ENCODE measurements at regions not wholly inside any gene's neighbourhood (a gene's known extent, or its start where the extent isn't known, plus 50 kb on each side); places are given as distances from the start of the nearest gene placed in this dataset.

DNA sequence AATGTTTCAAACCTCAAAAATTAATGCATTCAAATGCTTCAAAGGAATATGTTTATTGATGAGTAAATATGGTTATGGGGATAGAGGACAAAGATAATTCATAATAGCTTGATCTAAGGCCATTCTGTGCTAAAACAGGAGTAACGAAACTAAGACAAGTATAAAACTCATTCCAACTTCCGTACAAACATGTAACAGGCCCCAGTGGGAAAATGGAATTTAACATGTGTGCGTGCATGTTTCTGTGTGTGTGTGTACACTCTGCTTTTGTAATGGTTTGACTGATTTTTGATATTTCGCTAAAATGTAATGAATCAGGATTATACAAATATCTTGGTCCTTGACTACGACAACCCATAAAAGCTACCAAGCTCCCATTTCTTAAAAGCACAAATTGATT is 91.0 kb downstream of the KLF12 start:
- DNase-seq: no peak

DNA sequence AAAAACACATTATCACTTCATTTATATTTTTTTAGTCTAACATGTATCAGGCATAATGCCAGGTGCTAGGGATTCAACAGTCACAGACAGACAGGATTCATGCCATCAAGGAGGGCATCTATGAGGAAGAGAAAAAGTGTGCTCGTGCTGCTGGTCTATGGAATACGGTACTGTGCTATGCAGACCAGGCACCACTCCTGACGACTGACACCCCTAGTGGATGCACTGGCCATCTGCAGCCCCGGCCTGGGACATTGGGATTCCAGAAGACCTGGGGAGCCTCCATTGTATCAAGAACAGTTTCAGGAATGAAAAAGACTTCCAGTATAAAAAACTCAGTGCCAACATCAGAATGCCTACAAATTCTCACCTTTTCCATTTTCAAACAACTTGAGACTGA is 94.0 kb downstream of the KLF12 start:
- no peak for DNase-seq

DNA sequence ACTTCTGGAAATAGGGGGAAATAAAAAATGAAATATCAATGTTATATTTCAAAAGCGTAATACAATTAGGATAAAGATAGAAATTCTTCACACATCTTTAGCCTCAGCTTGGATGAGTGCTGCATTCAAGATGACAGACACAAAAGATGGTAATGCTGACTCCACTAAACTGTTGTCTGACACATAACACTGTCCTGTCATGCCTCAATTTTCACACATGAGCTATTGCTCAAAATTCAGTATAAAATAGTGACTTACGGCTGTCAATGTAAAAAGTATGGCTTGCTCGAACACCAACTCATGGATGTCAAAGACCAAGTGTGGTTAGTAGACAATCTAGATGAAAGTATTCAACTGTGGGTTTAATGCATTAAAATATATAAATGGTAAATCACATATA is 94.5 kb downstream of the KLF12 start:
- no peak for DNase-seq

DNA sequence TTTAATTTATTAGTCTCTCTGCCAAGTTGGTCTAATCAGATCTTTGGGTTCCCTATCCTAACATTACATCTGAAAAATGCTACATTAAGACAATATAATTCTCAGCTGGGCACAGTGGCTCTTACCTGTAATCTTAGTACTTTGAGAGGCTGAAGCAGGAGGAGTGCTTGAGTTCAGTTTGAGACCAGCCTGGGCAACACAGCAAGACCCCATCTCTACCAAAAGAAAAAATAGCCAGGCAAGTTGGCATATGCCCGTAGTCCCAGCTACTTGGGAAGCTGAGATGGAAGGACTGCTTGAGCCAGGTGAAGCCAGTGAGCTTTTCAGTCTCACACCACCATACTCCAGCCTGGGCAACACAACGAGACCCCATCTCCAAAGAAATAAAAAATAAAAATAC is 95.0 kb downstream of the KLF12 start:
- DNase-seq: no peak

DNA sequence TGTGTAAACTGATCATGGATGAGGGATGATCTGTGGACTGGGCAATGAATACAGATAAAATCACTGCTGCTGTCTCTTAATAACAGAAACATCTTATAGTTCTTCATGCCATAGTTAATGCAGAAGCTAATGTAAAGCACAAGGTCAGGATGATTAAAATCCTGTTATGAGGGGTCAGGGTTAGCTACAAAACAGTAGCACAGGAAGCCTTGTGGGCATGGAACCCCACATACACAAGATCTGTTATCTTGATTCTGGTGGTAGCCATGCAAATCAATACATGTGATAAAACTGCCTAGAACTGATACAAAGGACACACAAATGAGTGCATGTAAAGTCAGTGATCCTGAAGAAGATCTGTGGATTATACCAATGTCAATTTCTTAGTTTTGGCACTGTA is 96.4 kb downstream of the KLF12 start:
- DNase-seq: no peak

DNA sequence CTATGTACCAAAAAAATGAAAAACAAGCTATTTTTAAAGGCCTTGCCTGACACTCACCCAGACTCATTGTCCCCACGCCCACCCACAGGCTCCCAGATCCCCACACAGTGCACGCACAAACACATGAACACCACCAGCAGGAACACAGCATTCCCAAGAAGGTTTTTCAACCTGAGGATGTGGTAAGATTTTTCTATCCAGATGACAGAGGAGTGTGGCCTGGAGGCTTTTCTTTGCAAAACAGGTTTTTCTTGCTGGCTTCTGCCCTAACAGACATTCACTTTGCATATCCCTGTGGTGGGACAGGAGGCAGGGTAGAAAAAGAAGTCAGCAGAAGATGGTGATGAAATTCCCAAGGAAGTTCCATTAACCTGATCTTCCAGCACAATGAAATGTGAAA is 97.8 kb downstream of the KLF12 start:
- DNase-seq: no peak

DNA sequence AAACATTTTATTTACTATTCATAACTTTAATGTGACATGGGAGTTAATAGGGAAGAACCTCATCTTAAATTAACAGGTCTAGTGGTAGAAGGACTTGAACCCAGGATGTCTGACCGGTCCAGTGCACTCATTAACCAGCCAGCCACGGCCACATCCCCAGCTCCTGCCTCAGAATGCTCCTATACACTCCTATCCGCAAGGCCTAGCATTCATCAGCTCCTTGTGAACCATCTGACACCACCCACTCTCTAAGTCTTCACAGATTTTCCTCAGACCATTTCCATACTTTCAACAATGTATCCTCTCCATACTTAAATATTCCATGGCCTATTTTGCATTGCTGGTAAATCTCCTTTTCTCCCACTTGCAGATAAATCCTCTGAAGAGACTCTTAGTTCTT is 98.3 kb downstream of the KLF12 start:
- DNase-seq: no peak

DNA sequence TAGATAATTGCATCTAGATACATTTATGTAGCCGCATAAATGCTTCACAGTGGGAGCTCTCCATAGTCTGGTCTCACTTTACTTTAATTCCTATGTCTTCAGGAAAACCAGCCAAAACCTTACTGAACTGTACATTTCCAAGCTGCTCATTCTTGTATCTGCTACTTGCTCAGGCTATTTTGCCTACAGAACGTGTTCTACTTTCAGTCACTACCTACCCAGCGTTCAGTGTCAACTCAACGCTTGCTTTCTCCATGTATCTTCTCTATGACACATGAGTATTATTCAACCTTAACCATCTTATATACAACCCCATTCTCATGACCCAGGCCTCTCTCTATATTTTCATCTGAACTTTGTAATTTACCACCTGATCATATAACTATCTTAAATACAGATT is 101.9 kb downstream of the KLF12 start:
- DNase-seq: no peak

DNA sequence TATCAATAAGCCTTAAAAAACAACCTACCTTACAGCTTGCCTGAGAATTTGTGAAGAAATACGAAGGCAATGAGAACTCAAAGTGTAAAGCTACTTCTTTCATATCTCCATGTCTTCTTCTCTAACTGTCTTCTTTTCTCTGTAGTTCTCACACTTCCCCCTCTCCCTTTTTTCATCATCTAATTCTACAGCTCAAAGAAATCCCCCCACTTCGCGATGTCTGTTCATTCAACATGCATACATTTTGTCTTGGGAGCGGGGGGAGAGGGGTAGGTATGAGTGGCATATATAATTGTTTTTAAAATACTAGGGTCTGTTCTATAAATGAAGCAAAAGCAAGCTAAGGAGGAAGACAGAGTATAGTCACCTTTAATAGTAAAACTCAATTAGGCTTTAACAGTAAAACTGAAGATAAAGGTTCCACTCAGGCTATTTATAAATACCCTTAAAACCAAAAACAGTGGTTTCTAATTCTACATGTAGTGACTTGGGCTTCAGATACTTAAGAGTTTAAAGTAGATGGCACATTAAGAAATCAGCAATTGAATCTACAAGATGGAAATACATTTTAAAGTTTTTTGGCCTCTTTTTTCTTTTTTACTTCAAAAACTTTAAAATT is 106.9 kb downstream of the KLF12 start:
- DNase-seq: no peak

DNA sequence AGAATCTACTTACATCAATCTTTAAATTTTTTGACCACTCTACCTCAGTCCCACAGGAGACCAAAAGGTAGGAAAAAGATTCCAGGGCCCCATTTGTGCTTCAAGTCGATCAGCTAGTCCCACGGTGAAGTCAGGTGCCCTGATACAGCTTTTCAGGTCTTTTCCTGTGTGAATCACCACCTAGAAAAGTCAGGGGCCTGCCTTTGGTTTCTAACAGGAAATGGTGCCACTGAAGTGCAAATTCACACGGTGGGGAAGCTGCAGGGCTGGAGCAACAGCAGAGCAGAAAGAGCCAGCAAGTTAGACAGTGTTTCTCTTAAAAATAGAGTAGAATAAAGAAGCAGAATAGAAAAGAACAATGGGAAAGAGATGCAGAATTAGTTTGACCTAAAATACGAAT is 107.5 kb downstream of the KLF12 start:
- no peak for DNase-seq

DNA sequence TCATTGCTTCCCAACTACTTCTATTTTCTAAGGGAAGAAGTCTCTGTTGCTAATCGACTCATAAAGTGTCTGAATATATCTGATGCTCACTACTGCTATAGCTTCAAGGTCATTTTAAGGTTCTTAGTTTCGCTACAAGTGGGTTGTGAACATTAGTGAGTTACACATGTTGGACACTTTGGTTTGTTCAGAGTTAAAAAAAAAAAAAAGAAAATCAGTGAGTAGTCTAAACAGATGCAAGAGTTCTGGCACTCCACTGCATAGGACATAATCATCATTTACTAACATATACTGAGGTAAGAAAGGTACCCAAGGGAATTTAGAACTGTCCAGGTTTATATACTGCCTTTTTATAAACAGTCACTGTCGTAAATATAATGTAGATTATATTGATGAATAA is 108.8 kb downstream of the KLF12 start:
- no peak for DNase-seq

DNA sequence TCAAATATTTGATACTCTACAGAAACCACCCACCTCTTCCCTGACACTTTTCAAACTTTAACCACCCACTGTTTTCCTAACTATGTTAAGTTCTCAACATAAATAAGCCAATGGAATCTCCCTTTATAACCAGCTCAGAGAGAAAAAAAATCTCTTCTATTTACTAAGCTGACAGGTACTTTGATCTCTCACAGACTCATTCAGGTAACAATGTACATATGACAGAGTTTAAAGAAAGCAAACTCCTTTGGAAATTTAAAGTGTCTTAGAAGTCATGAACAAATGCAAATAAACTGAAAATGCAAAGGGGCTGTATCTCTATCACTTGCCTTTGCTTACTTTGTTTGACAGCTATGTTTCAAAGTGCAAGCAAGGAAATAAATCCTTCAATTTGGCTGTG is 109.3 kb downstream of the KLF12 start:
- no peak for DNase-seq

DNA sequence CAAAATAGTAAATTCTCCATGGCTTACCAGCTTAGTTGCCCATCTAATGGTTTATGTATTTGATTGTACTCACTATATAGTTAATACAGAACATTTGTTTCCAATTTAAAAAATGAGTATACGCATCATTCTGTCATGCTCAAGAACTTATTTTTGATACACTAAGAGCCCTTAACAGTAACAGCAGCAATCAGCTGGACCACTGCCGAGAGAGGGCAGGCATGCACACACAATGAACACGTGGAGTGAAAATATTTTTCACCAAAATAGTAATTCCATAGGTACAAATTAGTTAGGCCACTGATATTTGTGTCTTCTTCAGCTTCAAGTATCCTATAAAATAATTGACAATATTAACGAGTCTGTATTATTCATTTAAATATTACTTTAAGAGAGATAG is 109.9 kb downstream of the KLF12 start:
- DNase-seq: no peak

DNA sequence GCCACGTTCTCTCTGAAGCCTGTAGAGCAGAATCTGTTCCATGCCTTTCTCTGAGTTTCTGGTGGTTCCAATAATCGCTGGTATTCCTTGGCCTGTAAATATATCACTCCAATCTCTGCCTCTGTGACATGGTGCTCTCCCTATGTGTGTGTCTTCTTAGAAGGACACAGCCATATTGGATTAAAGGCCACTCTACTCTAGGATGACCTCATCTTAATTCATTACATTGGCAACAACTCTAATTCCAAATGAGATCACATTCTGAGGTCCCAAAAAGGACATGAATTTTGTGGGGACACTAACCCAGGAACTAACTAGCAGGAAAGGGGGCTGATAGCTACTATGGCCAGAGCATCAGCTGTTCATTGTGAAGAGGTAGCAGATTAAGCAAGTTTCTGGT is 110.7 kb downstream of the KLF12 start:
- DNase-seq: no peak

DNA sequence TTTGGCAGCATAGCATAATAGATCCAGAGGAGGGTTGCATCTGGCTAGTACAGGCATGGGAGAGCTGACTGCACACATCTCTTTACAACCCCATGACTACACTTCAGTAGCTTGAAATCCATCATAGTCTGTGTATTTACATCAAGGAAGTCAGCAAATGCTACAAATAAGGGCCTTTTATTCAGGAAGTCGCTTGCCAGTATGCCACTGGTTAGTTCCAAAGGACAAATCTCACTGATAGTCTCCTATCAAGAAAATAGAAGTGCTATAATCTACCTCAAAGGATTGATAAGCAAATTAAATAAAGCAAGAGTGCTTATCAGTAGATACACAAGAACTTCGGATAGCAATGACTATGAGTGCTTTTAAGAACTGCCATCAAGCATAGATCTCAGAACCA is 112.7 kb downstream of the KLF12 start:
- DNase-seq: no peak

DNA sequence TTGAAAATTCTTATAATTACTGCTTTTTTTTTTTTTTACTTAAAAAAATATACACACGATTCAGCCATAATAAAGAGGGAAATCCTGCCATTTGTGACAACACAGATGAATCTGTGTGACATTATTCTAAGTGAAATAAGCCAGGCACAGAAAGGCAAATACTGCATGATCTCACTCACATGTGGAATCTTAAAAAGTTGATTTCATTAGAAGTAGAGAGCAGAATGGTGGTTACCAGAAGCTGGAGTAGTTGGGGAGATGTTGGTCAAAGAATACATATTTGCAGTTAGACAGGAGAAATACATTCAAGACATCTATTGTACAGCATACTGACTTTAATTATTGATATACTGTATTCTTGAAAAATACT is 116.2 kb downstream of the KLF12 start:
- DNase-seq: no peak

DNA sequence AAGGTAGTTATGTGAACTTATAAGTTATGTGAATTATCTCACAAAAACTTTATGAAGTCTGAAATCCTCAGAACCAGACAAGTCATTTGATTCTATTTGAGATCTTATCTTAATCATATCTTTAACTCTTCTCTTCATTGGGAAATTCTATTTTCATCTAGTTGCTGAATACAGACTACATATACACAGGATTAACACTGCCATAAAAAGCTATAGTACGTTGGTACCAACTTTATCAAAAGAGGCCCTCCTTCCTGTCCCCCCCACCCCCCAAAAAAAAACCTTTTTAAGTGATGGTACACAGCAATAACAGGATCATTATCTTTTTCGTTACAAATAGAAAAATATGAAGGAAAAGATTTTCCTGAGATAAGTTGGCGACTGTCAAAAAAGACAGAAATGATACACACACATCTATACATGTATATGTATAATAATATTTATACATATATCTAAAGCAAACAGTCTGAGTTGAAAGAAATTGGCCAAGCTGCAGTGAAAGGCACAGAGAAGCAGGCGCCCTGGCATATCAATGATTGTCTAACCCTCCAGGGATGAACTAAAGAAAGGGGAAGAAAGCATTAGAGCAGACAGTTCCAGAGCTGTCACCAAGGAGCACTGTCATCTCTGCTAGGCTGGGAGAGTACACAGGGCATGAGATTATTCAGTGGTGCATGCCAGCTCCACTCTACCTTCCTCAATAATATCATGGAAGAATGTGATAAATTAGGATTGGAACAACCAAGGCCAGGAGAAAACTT is 116.7 kb downstream of the KLF12 start:
- no peak for DNase-seq

DNA sequence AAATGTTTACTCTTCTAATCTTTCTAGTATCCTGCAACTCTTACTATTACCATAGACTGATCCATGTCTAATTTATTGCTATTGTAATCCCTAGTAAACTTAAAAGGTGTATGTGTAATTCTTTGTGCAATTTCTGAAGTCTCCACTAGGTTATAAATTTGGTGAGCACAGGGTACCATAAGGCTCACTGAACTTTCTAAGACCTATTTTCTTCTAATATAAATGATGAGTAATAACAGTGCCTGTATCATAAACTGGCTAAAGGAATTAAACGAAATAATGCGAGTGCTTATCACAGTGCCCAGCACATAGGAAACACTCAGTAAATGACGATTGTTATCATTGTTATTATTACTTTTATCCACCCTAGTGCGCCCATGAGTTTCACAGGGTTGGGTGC is 119.1 kb downstream of the KLF12 start:
- no peak for DNase-seq

DNA sequence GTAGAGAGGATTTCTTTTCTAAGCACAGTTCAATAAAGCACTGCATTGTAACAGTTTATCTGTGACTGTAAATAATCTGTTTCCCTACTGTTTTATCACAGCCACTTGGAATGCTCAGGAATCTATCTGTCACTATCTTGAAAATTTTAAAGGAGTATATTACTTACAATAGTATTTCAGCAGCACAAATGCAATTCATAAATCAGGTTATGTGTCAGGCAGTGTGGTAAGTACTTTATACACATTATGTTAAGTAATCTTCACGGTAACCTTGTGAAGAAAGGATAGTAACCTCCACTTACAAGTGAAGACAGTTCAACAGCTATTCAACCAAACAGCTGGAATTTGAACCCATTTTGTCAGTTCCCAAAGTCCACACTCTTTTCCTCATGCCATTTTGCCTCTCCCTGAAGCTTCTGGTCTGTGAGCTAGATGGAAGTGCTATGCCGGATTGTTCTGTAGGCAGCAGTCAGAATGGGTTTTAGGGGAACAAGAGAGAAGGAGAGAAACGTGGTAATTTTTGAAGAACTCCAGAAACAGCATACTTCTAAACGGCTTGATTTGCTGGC is 125.0 kb downstream of the KLF12 start:
- DNase-seq: no peak

DNA sequence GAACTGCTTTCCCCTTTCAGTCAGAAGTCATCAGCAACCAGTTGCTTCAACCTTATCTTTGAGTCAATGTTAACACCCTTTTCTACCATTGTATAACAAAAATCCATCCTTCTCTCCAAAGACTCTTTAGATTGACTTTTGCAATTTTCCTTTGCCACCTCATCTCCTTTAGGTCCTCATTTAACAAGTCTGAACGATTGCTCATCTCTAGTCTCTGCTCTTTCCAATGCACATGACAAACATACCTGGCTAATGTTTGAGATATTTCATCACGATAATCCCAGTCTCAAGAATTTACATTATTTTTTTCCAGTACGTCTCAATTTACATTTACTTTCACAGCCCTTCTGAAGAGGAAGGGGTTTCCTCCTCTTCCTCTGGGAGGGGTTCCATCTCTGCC is 127.5 kb downstream of the KLF12 start:
- DNase-seq: no peak

DNA sequence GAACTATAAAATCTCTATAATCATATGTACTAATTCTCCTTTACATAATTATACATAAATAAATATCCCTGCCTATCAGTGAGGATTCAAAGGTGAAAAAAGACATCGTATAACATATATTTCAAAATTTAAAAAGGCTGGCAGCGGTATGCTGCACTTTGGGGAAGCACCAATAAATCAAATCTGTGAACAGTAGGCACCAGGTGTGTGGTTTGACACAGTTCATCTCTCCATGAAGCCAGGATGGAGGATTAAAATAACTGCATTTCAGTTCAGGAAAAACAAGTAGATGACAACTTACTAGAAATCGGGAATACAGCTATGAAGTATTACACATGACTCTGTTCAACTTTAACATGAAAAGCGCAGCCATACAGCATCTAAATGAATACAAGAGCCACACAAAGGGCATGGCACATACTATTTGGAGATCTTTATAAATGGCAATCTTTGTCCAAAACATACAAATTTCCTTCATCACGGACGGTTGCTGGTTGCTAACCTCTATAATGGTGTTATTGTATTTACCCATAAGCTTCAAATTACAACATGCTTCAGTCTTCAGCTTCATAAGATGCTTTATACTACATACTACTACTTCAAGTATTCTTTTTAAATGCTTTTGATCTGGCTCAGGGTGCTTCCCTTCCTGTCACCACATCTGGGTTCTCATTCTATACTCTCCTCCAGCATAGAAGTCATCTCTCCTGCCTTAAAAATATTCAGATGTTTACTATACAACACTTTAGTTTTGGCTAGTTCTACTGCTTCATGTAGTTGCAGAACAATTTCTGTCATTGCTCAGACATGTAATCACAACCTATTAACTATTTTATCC is 128.7 kb downstream of the KLF12 start:
- DNase-seq: no peak

DNA sequence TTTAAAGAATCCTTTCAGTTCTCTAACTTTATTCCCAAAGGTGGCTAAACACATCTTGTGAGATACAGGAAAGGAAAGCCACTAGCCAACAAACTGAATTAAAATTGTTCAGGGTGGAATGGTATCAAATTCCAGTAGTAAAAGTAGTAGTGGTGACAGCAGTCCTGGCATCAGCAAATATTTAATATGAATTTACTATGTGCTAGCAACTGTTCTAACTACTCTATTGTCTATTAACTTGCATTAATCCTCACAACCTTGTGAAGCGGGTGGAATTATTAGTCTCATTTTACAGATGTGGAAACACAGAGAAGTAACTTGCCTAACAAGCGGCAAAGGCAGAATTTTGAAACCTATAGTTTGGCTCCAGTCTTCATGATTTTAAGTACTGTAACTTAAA is 130.1 kb downstream of the KLF12 start:
- DNase-seq: no peak

DNA sequence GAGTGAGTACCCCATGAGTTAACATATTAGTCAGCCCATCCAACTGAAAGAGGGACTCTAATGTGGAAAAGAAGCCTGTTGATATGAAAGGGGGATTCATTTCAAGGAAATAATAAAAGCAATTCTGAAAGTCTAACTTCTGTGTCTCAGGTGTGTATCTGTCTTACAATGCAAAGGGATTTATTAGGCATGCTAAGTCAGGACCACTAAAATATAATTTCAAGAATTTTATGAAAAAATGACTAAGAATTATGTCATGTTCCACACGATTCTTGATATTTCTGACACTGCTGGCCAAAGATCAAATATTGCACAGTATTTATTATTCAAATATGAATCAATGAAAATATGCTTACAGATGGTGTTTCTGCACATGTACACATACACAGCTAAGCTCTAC is 130.8 kb downstream of the KLF12 start:
- DNase-seq: no peak
